Osteocyte (in vitro differentiated cells): ENCODE measurements at regions not wholly inside any gene's neighbourhood (a gene's known extent, or its start where the extent isn't known, plus 50 kb on each side); places are given as distances from the start of the nearest gene placed in this dataset.

Source experiments
- DNase-seq: peaks from one replicate; pipeline ENCODE4 v3.0.0; 2021; ENCODE audit warnings: mixed read lengths; ENCODE audit not compliant: unreplicated experiment; ENCODE audit errors: extremely low spot score
- H3K27ac Mint-ChIP-seq: one replicate; pipeline ENCODE4 v1.8.0; 2021; ENCODE audit warnings: mild to moderate bottlenecking, mixed read lengths; ENCODE audit not compliant: unreplicated experiment
- H3K27me3 Mint-ChIP-seq: one replicate; pipeline ENCODE4 v1.8.0; 2021; ENCODE audit warnings: mixed read lengths; ENCODE audit not compliant: unreplicated experiment
- H3K36me3 Mint-ChIP-seq: one replicate; pipeline ENCODE4 v1.8.0; 2021; ENCODE audit warnings: mixed read lengths; ENCODE audit not compliant: unreplicated experiment
- H3K4me1 Mint-ChIP-seq: one replicate; pipeline ENCODE4 v1.8.0; 2021; ENCODE audit warnings: mixed read lengths; ENCODE audit not compliant: unreplicated experiment
- H3K4me3 Mint-ChIP-seq: one replicate; pipeline ENCODE4 v1.8.0; 2021; ENCODE audit warnings: mild to moderate bottlenecking, moderate library complexity, mixed read lengths; ENCODE audit not compliant: unreplicated experiment
- H3K9me3 Mint-ChIP-seq: one replicate; pipeline ENCODE4 v1.8.0; 2021; ENCODE audit warnings: mixed read lengths; ENCODE audit not compliant: unreplicated experiment
- TF ChIP-seq, protein P1 (sequence below): fragments of 200-600 bp; sonication (generic); IDR thresholded peaks from 2 replicates; pipeline ENCODE4 v1.5.0; 2021; ENCODE audit warnings: antibody characterized with exemption, mild to moderate bottlenecking, moderate library complexity

GRCh38 chr12:54700301-54700700, 52.1 kb upstream of the DCD start:
- no peaks in the 10 kb centered on the region for H3K9me3 Mint-ChIP-seq
- TF ChIP-seq, protein P1, sequence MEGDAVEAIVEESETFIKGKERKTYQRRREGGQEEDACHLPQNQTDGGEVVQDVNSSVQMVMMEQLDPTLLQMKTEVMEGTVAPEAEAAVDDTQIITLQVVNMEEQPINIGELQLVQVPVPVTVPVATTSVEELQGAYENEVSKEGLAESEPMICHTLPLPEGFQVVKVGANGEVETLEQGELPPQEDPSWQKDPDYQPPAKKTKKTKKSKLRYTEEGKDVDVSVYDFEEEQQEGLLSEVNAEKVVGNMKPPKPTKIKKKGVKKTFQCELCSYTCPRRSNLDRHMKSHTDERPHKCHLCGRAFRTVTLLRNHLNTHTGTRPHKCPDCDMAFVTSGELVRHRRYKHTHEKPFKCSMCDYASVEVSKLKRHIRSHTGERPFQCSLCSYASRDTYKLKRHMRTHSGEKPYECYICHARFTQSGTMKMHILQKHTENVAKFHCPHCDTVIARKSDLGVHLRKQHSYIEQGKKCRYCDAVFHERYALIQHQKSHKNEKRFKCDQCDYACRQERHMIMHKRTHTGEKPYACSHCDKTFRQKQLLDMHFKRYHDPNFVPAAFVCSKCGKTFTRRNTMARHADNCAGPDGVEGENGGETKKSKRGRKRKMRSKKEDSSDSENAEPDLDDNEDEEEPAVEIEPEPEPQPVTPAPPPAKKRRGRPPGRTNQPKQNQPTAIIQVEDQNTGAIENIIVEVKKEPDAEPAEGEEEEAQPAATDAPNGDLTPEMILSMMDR: no peak
- H3K27me3 Mint-ChIP-seq: peaks cover 25% of the 10 kb centered on the region
- H3K36me3 Mint-ChIP-seq: no peaks in the 10 kb centered on the region
- no peak overlapping the region for H3K4me3 Mint-ChIP-seq
- H3K27ac Mint-ChIP-seq: no peak overlapping the region
- no peak for DNase-seq
- H3K4me1 Mint-ChIP-seq: no peaks in the 10 kb centered on the region
